GM18507 (cell line): ENCODE measurements at regions not wholly inside any gene's neighbourhood (a gene's known extent, or its start where the extent isn't known, plus 50 kb on each side); places are given as distances from the start of the nearest gene placed in this dataset.
A peak's percentile ranks its signal among the peaks of the same experiment; 100 is the strongest.

ENCODE experiments used
- DNase-seq: peaks from one replicate; pipeline ENCODE4 v3.0.0; 2011; ENCODE audit warnings: low read depth; ENCODE audit not compliant: insufficient read length; ENCODE audit errors: extremely low spot score
- FAIRE-seq: peaks from 2 replicates; lab custom pipeline; 2011; peaks lifted over from hg19 to GRCh38; lab: Jason Lieb, UNC

GRCh38 chr12:4009979-4010704, 136.9 kb upstream of the PARP11 start:
- DNase-seq (no peak), FAIRE-seq (no peak)

GRCh38 chr12:4006743-4007142, 133.5 kb upstream of the PARP11 start:
- FAIRE-seq = no peak
- no peak for DNase-seq

GRCh38 chr12:4005851-4006430, 132.7 kb upstream of the PARP11 start:
- FAIRE-seq (no peak), DNase-seq (no peak)

DNA sequence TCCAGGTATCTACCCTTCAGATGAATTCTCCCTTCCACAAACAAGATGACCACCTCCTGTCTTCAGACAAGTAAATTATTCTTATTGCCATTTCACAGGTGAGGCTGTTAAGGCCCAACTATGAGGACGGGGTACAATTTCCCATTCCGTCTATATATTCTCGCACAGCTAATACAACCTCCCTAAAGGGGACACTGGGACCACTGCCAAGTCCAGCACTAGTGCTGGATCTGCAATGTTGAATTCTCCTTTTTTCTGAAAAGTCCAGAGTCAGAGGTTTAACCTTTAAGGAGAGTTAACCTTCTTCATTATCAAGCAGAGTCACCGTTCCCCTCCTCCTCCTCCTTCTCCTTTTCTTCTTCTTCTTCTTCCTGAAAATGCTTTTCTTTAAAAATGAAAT, 130.4 kb upstream of the PARP11 start:
- FAIRE-seq (no peak), DNase-seq (no peak)

DNA sequence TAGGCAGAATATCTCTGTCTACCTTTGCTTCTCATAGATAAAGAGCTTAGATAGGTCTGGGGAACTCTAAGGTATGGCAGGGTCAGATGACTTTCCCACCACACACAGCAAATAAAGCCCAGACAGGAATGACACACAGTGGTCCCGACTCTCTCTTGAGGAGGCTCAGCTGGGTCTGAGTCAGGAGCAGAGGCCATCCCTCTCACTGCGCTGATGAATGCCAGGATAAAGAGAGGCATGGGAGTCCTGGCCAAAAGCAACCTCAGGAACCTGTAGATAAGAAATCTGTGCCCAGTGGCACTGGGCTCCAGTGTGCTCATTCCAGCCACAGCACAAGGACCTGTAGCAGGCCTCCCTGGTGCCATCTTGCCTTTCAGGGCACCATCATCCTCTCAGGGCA, 129.4 kb upstream of the PARP11 start:
- DNase-seq = no peak
- FAIRE-seq = no peak

DNA sequence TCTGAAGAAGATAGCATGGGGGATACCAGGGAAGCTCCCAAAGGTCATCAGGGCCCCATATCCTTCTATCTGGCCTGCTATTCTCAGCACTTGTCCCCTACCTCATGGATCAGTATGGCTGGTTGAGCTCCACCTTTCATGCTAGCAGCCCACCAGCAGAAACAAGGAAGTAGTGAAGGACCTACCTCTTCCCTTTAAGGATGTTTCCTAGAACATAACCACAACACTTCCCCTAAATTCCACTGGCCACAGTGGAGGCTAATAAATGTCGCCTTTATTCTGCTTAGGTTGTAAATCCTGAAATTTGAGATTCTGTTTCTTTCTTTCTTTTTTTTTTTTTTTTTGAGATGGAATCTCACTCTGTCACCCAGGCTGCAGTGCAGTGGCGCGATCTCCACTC, 128.6 kb upstream of the PARP11 start:
- no peak for DNase-seq
- FAIRE-seq = no peak

DNA sequence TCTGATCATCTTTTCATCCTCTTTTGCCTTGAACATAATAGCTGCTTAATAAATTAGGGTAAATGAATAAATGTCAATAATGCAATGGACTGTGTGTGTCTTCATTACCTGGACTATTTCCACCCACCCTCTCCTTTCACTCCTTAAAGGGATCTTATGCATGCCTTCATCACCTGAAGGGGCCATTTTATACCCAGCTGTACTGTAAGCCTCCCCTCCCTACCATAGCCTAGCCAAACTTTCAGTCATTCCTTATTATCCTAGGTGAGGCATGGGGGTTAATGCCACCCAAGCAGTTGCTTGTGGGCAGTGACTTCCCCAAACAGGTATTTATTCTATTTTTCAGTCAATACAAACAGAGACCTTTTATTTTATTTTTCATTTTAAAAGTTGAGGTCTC, 127.8 kb upstream of the PARP11 start:
- FAIRE-seq = no peak
- DNase-seq = no peak

GRCh38 chr12:3999904-4000303, 126.7 kb upstream of the PARP11 start:
- FAIRE-seq = no peak
- no peak for DNase-seq

DNA sequence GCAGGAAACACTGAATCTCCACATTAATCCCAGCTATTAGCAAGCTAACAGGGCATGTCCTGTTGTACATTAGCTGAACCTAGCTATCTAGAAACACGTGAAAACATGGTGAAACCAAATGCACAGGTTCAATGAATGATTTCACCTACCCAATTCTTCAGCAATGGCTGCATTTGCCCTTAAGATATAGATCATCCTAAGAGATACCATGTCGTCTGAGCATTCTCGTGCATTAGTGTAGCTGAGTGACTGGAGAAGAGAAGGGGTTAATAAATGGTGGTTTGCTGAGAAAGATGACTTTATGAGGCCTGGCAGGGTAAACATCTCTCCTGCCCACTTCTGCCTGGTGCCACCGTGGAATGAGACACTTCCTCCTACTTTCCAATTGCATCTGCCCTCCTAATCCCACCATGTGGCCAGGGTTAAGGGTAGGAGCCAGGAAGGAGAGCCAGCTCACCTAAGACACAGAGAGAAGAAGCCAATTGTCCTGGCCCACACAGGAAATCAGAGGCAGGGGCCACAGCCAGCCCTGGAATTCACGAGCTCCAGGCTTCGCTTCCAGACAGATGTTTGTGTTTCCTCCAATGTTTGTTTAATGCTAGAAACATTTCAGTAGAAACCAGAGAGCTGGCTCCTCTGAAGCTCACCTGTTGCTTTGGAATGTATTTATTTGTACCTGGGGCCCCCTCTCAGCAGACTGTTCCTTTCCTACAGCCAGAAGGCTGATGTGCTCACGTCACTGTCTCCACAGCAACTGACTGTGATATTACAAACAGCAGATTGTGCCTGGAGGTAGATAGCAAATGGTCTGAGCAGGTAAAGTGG, 126.0 kb upstream of the PARP11 start:
- DNase-seq = no peak
- no peak for FAIRE-seq

DNA sequence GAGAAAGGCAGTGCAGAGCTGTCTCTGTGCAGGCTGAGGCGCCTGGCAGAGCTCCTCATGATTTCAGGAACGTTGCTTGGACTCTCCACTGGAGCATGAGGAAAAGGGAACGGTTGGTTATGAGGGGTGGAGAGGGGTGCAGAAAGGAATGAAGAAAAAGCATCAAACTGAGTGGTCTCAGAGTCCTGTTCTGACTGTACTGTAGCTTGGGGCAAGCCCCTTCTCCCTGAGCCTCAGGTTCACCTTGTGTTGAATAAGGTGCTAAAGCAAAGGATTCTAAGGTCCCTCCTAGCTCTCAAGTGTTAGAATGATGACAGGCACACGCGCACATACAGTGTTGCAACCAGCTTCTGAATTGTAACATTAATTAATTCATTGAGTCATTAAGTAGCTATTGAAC, 125.2 kb upstream of the PARP11 start:
- no peak for FAIRE-seq
- no peak for DNase-seq

GRCh38 chr12:3996322-3996721, 123.1 kb upstream of the PARP11 start:
- FAIRE-seq = no peak
- no peak for DNase-seq

- DNase-seq = no peak
- no peak for FAIRE-seq
Observed at GRCh38 chr12:3995306-3995705, 122.1 kb upstream of the PARP11 start.

DNA sequence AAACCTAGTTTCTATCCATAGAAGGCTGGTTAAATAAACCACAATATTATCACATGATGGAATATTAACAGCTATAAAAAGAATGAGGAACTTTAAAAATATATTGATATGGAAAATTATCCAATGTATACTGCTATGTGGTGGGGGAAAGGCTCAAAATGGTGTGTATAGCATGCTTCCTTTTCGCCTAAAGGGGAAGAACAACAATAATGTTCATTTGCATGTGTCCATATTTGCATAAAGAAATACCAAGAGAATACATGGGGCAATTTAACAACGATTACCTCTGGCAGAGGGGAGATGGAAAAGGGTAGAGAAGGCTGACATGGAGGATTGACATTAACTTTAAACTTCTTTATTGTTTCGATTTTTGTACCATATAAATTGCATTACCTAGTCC, 121.3 kb upstream of the PARP11 start:
- no peak for FAIRE-seq
- DNase-seq = no peak

DNA sequence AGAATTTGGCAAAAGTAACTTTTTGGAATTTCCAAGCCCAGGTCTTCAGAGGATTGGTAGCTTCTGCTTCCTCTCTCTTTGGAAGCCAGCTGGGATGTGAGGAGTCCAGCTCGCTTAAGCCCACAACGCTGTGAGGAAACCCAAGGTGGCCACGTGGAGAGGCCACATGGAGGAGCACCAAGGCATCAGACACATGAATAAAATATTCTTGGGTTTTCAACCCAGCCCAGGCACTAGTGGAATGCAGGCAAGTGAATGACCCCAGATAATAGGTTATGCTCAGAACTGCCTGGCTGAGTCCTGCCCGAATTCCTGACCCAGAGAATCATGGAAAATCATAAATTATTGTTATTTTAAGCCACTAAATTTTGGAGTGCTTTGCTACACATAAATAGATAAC, 119.7 kb upstream of the PARP11 start:
- FAIRE-seq (no peak), DNase-seq (no peak)

GRCh38 chr12:3991798-3992580, 118.8 kb upstream of the PARP11 start:
- no peak for DNase-seq
- no peak for FAIRE-seq

- DNase-seq = no peak
- FAIRE-seq = no peak
Observed at GRCh38 chr12:3990501-3991280, 117.5 kb upstream of the PARP11 start.

DNA sequence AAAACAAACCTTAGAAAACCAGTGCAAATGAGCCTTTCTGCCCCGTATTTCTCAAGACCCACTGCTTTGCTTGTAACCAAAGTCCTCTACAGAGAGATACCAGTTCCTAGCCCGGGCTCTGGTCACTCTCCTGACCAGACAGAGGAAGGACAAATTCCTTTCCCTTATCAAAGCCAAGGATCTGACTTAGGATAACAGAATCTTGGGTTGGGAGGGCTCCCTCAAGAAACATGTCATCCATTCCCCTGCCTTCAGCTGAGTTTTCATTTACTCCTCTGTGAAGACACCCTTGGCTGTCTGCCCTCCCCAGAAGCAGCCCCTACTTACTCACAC, 116.0 kb upstream of the PARP11 start:
- no peak for DNase-seq
- FAIRE-seq = no peak

DNA sequence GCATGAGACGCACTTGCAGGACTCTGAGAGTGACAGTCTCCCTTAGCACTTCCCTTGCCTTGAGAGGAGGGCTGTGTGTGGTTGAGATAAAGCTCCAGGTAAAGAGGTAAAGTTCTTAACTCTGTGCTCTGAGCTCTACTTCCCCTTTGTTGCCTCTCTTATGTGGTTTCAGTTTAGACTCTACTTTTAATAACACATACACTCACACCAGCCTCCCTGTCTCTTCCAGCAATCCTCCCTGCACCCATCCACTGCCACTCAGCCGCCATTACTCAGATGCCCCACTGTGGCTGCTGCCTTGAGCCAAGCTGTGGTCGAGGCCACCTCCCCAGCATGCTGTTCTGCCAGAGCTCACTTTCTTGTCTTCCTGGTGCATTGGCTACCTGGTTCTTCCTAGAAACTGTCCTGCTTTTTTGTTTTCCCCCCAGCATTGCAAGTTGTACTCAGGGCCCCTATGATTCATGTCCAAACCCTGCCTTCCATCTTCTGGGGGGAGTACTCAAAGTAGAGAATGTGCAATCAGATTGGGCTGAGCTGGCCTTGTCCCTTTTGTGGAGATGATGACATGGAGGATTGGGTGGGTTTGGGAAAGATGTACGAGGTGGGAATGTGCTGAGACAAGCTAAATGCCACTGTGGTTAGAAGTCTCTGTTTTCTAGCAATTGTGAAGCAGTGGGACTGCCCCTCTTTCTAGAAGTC, 115.5 kb upstream of the PARP11 start:
- DNase-seq (peak; percentile 17), FAIRE-seq (peak; percentile 24)

GRCh38 chr12:3987571-3987970, 114.4 kb upstream of the PARP11 start:
- no peak for FAIRE-seq
- DNase-seq = no peak
